ENCODE measurements at regions not wholly inside any gene's neighbourhood (a gene's known extent, or its start where the extent isn't known, plus 50 kb on each side); places are given as distances from the start of the nearest gene placed in this dataset.

GRCh38 chrX:71000139-71000538 lies 68.0 kb downstream of the SNX12 start:
- no peaks in the 10 kb centered on the region for H3K4me1 ChIP-seq
- no peaks in the 10 kb centered on the region for H3K36me3 ChIP-seq
- no peak overlapping the region for H3K27ac ChIP-seq
- DNase-seq (no peak), ATAC-seq (no peak)
- no peak overlapping the region for H3K4me3 ChIP-seq
- H3K27me3 ChIP-seq, result no peaks in the 10 kb centered on the region
- intact Hi-C loops (cut with DNase I), result no loop called here
- H3K9me3 ChIP-seq, result no peaks in the 10 kb centered on the region
- TF ChIP-seq CTCF (IDR thresholded peaks at IDR 0.05), result no peak

- no peaks in the 10 kb centered on the region for H3K4me1 ChIP-seq
These were observed 67.6 kb upstream of the SLC7A3 start for GRCh38 chrX:70998411-70999027.

GRCh38 chrX:70995338-70995737 lies 64.4 kb upstream of the SLC7A3 start:
- H3K9me3 ChIP-seq, result no peaks in the 10 kb centered on the region
- no peaks in the 10 kb centered on the region for H3K4me1 ChIP-seq
- H3K27me3 ChIP-seq, result no peaks in the 10 kb centered on the region
- DNase-seq (no peak), ATAC-seq (no peak)
- no peak for TF ChIP-seq CTCF (IDR thresholded peaks at IDR 0.05)
- intact Hi-C loops (cut with DNase I), result no loop called here
- no peak overlapping the region for H3K4me3 ChIP-seq
- no peak overlapping the region for H3K27ac ChIP-seq
- no peaks in the 10 kb centered on the region for H3K36me3 ChIP-seq

More at GRCh38 chrX:70998411-70999027, 67.6 kb upstream of the SLC7A3 start:
- TF ChIP-seq CTCF (IDR thresholded peaks at IDR 0.05), result no peak
- Histone ChIP-seq H3K4me3 (no peak overlapping the region), H3K27ac (no peak overlapping the region), H3K36me3 (no peaks in the 10 kb centered on the region), H3K9me3 (no peaks in the 10 kb centered on the region), H3K27me3 (no peaks in the 10 kb centered on the region)
- peak in 2 of 4 donors; percentile 59 to 81 for DNase-seq
- peak; percentile 50 for ATAC-seq
- intact Hi-C loops (cut with DNase I), result no loop called here

GRCh38 chrX:70988425-70988824 lies 57.5 kb upstream of the SLC7A3 start:
- Histone ChIP-seq H3K9me3 (no peaks in the 10 kb centered on the region), H3K27ac (no peak overlapping the region), H3K27me3 (no peaks in the 10 kb centered on the region), H3K4me1 (no peaks in the 10 kb centered on the region), H3K4me3 (no peak overlapping the region), H3K36me3 (no peaks in the 10 kb centered on the region)
- intact Hi-C loops (cut with DNase I), result no loop called here
- no peak for ATAC-seq
- no peak for DNase-seq
- no peak for TF ChIP-seq CTCF (IDR thresholded peaks at IDR 0.05)

Data from left lung (tissue), 4 donors.